MCF 10A (cell line): ENCODE measurements at regions not wholly inside any gene's neighbourhood (a gene's known extent, or its start where the extent isn't known, plus 50 kb on each side); places are given as distances from the start of the nearest gene placed in this dataset.

Experiments used
- BruUV-seq: library from RNA; stranded (reverse); fragments of 400-500 nt; replicated peaks from 2 replicates; lab custom pipeline; 2021; lab: Mats Ljungman, UMichigan
- CTCF ChIA-PET: fragments of 300-600 bp; sonication (Branson Sonifier 250); formaldehyde crosslinking; extraction: SDS; loops from one replicate; lab custom pipeline; 2021; ENCODE audit warnings: antibody characterized with exemption, inconsistent platforms; lab: Yijun Ruan, JAX
- POLR2A ChIA-PET: fragments of 300-600, 350-650 bp; sonication (Branson Sonifier 250); formaldehyde crosslinking; extraction: SDS; loops from one replicate; lab custom pipeline; 2020; ENCODE audit warnings: antibody characterized with exemption, inconsistent platforms; lab: Yijun Ruan, JAX
- DNase-seq: peaks from one replicate; pipeline ENCODE4 v3.0.0-alpha.2; 2018; ENCODE audit not compliant: unreplicated experiment
- H3K27ac Mint-ChIP-seq: one replicate; pipeline ENCODE4 v1.8.0; 2022; ENCODE audit warnings: mild to moderate bottlenecking, low read depth, mixed read lengths; ENCODE audit not compliant: unreplicated experiment
- H3K27me3 Mint-ChIP-seq: one replicate; pipeline ENCODE4 v1.8.0; 2022; ENCODE audit warnings: mixed read lengths; ENCODE audit not compliant: insufficient read depth, unreplicated experiment
- H3K36me3 Mint-ChIP-seq: one replicate; pipeline ENCODE4 v1.8.0; 2022; ENCODE audit warnings: mild to moderate bottlenecking, moderate library complexity, mixed read lengths; ENCODE audit not compliant: insufficient read depth, unreplicated experiment
- H3K4me1 Mint-ChIP-seq: one replicate; pipeline ENCODE4 v1.8.0; 2022; ENCODE audit warnings: mixed read lengths; ENCODE audit not compliant: insufficient read depth, unreplicated experiment
- H3K4me3 Mint-ChIP-seq: one replicate; pipeline ENCODE4 v1.8.0; 2022; ENCODE audit warnings: mild to moderate bottlenecking, moderate library complexity, mixed read lengths; ENCODE audit not compliant: unreplicated experiment
- H3K9me3 Mint-ChIP-seq: one replicate; pipeline ENCODE4 v1.8.0; 2022; ENCODE audit warnings: mixed read lengths; ENCODE audit not compliant: unreplicated experiment
- intact Hi-C: fragments of 100-400 bp; cut with micrococcal nuclease; formaldehyde crosslinking; loops from 2 replicates; pipeline ENCODE4 v1.14.1; 2022
- TF ChIP-seq, protein P1 (sequence below): fragments of 200-600 bp; IDR thresholded peaks from one replicate; pipeline ENCODE4 v1.8.0; 2022; ENCODE audit warnings: antibody characterized with exemption, mild to moderate bottlenecking; ENCODE audit not compliant: unreplicated experiment

DNA sequence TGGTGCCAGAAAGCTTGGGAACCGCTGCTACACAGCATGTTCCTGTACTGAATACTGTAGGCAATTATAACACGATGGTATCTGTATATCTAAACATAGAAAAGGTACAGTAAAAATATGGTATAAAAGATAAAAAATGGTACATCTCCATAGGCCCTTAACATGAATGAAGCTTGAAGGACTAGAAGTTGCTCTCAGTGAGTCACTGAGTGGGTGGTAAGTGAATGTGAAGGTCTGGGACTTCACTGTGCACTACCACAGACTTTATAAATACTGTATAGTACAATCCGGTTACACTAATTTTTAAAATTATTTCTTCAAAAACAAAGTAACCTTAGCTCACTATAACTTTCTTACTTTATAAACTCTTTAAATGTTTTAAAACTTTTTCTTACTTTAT lies 819.9 kb upstream of the GRAMD2B start:
- TF ChIP-seq, protein P1, sequence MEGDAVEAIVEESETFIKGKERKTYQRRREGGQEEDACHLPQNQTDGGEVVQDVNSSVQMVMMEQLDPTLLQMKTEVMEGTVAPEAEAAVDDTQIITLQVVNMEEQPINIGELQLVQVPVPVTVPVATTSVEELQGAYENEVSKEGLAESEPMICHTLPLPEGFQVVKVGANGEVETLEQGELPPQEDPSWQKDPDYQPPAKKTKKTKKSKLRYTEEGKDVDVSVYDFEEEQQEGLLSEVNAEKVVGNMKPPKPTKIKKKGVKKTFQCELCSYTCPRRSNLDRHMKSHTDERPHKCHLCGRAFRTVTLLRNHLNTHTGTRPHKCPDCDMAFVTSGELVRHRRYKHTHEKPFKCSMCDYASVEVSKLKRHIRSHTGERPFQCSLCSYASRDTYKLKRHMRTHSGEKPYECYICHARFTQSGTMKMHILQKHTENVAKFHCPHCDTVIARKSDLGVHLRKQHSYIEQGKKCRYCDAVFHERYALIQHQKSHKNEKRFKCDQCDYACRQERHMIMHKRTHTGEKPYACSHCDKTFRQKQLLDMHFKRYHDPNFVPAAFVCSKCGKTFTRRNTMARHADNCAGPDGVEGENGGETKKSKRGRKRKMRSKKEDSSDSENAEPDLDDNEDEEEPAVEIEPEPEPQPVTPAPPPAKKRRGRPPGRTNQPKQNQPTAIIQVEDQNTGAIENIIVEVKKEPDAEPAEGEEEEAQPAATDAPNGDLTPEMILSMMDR = no peak
- Mint-ChIP-seq H3K27ac (no peak overlapping the region), H3K4me3 (no peak overlapping the region), H3K27me3 (no peaks in the 10 kb centered on the region), H3K9me3 (no peaks in the 10 kb centered on the region), H3K4me1 (no peaks in the 10 kb centered on the region), H3K36me3 (no peaks in the 10 kb centered on the region)
- peak; percentile 19 for DNase-seq
- intact Hi-C loops = no loop called here
- CTCF ChIA-PET = interaction anchor here (0.9 to 1.2 kb wide), 2 partner anchors 40 to 191 kb away, joined by 3 to 4 read pairs; no protein-coding TSS in a partner anchor
- POLR2A ChIA-PET = interaction anchor here (0.6 to 1.2 kb wide), 5 partner anchors 13 to 193 kb away, joined by 3 read pairs; no protein-coding TSS in a partner anchor
- BruUV-seq = no TSS peak

DNA sequence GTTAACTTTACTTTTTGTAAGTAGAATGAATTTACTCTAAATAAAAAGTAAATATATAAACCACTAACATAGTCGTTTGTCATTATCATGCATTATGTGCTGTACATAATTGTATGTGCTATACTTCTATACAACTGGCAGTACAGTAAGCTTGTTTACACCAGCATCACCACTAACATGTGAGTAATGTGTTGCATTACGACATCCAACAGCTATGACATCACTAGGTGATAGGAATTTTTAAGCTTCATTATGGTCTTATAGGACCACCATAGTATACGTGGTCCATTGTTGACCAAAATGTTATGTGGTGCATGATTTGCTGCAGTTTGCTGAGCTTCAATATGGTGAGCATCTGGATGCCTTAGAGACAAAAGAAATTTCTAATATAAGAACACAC lies 819.1 kb upstream of the GRAMD2B start:
- Mint-ChIP-seq H3K27me3 (no peaks in the 10 kb centered on the region), H3K4me3 (no peak overlapping the region), H3K9me3 (no peaks in the 10 kb centered on the region), H3K27ac (no peak overlapping the region), H3K4me1 (no peaks in the 10 kb centered on the region), H3K36me3 (no peaks in the 10 kb centered on the region)
- no peak for DNase-seq
- POLR2A ChIA-PET = interaction anchor here (0.7 to 1.2 kb wide), 3 partner anchors 16 to 647 kb away, joined by 3 to 4 read pairs (median 3); no protein-coding TSS in a partner anchor
- TF ChIP-seq, protein P1 = no peak
- BruUV-seq = no TSS peak
- intact Hi-C loops = no loop called here
- CTCF ChIA-PET = no interaction called here

- H3K27me3 Mint-ChIP-seq = no peaks in the 10 kb centered on the region
- TF ChIP-seq, protein P1 = no peak
- H3K4me3 Mint-ChIP-seq = no peak overlapping the region
- H3K36me3 Mint-ChIP-seq = no peaks in the 10 kb centered on the region
- POLR2A ChIA-PET = no interaction called here
- intact Hi-C loops = no loop called here
- no TSS peak for BruUV-seq
- H3K9me3 Mint-ChIP-seq = no peaks in the 10 kb centered on the region
- H3K4me1 Mint-ChIP-seq = no peaks in the 10 kb centered on the region
- DNase-seq = no peak
- CTCF ChIA-PET = interaction anchor here (0.6 to 0.7 kb wide), 2 partner anchors 45 to 129 kb away, joined by 3 to 4 read pairs; no protein-coding TSS in a partner anchor
- no peak overlapping the region for H3K27ac Mint-ChIP-seq
These were observed 816.2 kb upstream of the GRAMD2B start for GRCh38 chr5:125607018-125607417.

GRCh38 chr5:125609011-125609410 lies 814.2 kb upstream of the GRAMD2B start:
- CTCF ChIA-PET = no interaction called here
- no TSS peak for BruUV-seq
- Mint-ChIP-seq H3K36me3 (no peaks in the 10 kb centered on the region), H3K4me1 (no peaks in the 10 kb centered on the region), H3K4me3 (no peak overlapping the region), H3K9me3 (no peaks in the 10 kb centered on the region), H3K27me3 (no peaks in the 10 kb centered on the region), H3K27ac (no peak overlapping the region)
- TF ChIP-seq, protein P1 = no peak
- no peak for DNase-seq
- POLR2A ChIA-PET = interaction anchor here (1.3 kb wide), 1 partner anchor 12 kb away, joined by 3 read pairs; no protein-coding TSS in a partner anchor
- intact Hi-C loops = no loop called here
